ENCODE measurements at regions not wholly inside any gene's neighbourhood (a gene's known extent, or its start where the extent isn't known, plus 50 kb on each side); places are given as distances from the start of the nearest gene placed in this dataset.

GRCh38 chr7:67445728-67446127 lies 449.1 kb downstream of the TYW1 start:
- TF ChIP-seq EZH2 (IDR thresholded peaks at IDR 0.05; ENCODE audit: insufficient read depth, poor library complexity, severe bottlenecking) (no peak), EZH2phosphoT487 (IDR thresholded peaks at IDR 0.05; ENCODE audit: insufficient read depth, low read depth) (no peak)
- in situ Hi-C loops (cut with MboI) = no loop called here

GRCh38 chr7:67447297-67447696 lies 450.7 kb downstream of the TYW1 start:
- TF ChIP-seq EZH2phosphoT487 (IDR thresholded peaks at IDR 0.05; ENCODE audit: insufficient read depth, low read depth) (no peak), EZH2 (IDR thresholded peaks at IDR 0.05; ENCODE audit: insufficient read depth, poor library complexity, severe bottlenecking) (no peak)
- H3K27ac ChIP-seq = no peak overlapping the region
- no peaks in the 10 kb centered on the region for H3K27me3 ChIP-seq (replicated peaks; ENCODE audit: insufficient read depth)
- H3K4me2 ChIP-seq (ENCODE audit: unreplicated experiment) = no peak overlapping the region
- H3K9me2 ChIP-seq (ENCODE audit: insufficient read depth) = no peaks in the 10 kb centered on the region
- no peaks in the 10 kb centered on the region for H3K9me3 ChIP-seq (ENCODE audit: low read depth)
- no peaks in the 10 kb centered on the region for H3F3A ChIP-seq (ENCODE audit: insufficient read depth)
- H3K4me3 ChIP-seq = no peak overlapping the region
- no peak overlapping the region for H3K9ac ChIP-seq
- H2AFZ ChIP-seq = no peak overlapping the region
- H3K4me1 ChIP-seq (ENCODE audit: insufficient read depth) = no peaks in the 10 kb centered on the region
- no peaks in the 10 kb centered on the region for H3K36me3 ChIP-seq (ENCODE audit: low read depth)
- no peaks in the 10 kb centered on the region for H3K79me2 ChIP-seq (ENCODE audit: insufficient read depth)
- in situ Hi-C loops (cut with MboI) = no loop called here
- no peak for DNase-seq
- H4K20me1 ChIP-seq (ENCODE audit: insufficient read depth) = no peaks in the 10 kb centered on the region

More at GRCh38 chr7:67445728-67446127, 449.1 kb downstream of the TYW1 start:
- Histone ChIP-seq H2AFZ (no peak overlapping the region), H3K4me3 (no peak overlapping the region), H3K4me2 (ENCODE audit: unreplicated experiment) (no peak overlapping the region), H3K79me2 (ENCODE audit: insufficient read depth) (no peaks in the 10 kb centered on the region), H3K4me1 (ENCODE audit: insufficient read depth) (no peaks in the 10 kb centered on the region), H3F3A (ENCODE audit: insufficient read depth) (no peaks in the 10 kb centered on the region), H3K9me3 (ENCODE audit: low read depth) (no peaks in the 10 kb centered on the region), H3K9me2 (ENCODE audit: insufficient read depth) (no peaks in the 10 kb centered on the region), H3K27ac (no peak overlapping the region), H3K36me3 (ENCODE audit: low read depth) (no peaks in the 10 kb centered on the region), H3K9ac (no peak overlapping the region), H3K27me3 (replicated peaks; ENCODE audit: insufficient read depth) (no peaks in the 10 kb centered on the region), H4K20me1 (ENCODE audit: insufficient read depth) (no peaks in the 10 kb centered on the region)
- 42 to 45% methylated on average over 4 of the region's 4 CpGs for WGBS, 2 experiments (ENCODE audit: low coverage in 1 of 2, low lambda C conversion rate in 2 of 2, missing lambda C conversion rate in 2 of 2)
- DNase-seq = no peak

GRCh38 chr7:67448271-67448670 lies 451.6 kb downstream of the TYW1 start:
- no peaks in the 10 kb centered on the region for H3K36me3 ChIP-seq (ENCODE audit: low read depth)
- 17 to 25% methylated on average over 1 of the region's 1 CpG for WGBS, 2 experiments (ENCODE audit: low coverage in 1 of 2, low lambda C conversion rate in 2 of 2, missing lambda C conversion rate in 2 of 2)
- in situ Hi-C loops (cut with MboI) = no loop called here
- no peaks in the 10 kb centered on the region for H3K9me2 ChIP-seq (ENCODE audit: insufficient read depth)
- no peaks in the 10 kb centered on the region for H3K27me3 ChIP-seq (replicated peaks; ENCODE audit: insufficient read depth)
- H3K4me1 ChIP-seq (ENCODE audit: insufficient read depth) = no peaks in the 10 kb centered on the region
- H3K9me3 ChIP-seq (ENCODE audit: low read depth) = no peaks in the 10 kb centered on the region
- DNase-seq = no peak
- no peak for TF ChIP-seq EZH2phosphoT487 (IDR thresholded peaks at IDR 0.05; ENCODE audit: insufficient read depth, low read depth)
- no peak for TF ChIP-seq EZH2 (IDR thresholded peaks at IDR 0.05; ENCODE audit: insufficient read depth, poor library complexity, severe bottlenecking)
- no peaks in the 10 kb centered on the region for H3F3A ChIP-seq (ENCODE audit: insufficient read depth)
- H3K79me2 ChIP-seq (ENCODE audit: insufficient read depth) = no peaks in the 10 kb centered on the region
- H3K4me3 ChIP-seq = no peak overlapping the region
- no peak overlapping the region for H3K4me2 ChIP-seq (ENCODE audit: unreplicated experiment)
- H3K27ac ChIP-seq = no peak overlapping the region
- H4K20me1 ChIP-seq (ENCODE audit: insufficient read depth) = no peaks in the 10 kb centered on the region
- H3K9ac ChIP-seq = no peak overlapping the region
- H2AFZ ChIP-seq = no peak overlapping the region

GRCh38 chr7:67450171-67450570 lies 453.5 kb downstream of the TYW1 start:
- H3K4me2 ChIP-seq (ENCODE audit: unreplicated experiment) = no peak overlapping the region
- no peaks in the 10 kb centered on the region for H3K9me2 ChIP-seq (ENCODE audit: insufficient read depth)
- no peaks in the 10 kb centered on the region for H3K79me2 ChIP-seq (ENCODE audit: insufficient read depth)
- DNase-seq = no peak
- H4K20me1 ChIP-seq (ENCODE audit: insufficient read depth) = no peaks in the 10 kb centered on the region
- in situ Hi-C loops (cut with MboI) = no loop called here
- H3K4me3 ChIP-seq = no peak overlapping the region
- no peak overlapping the region for H2AFZ ChIP-seq
- no peaks in the 10 kb centered on the region for H3F3A ChIP-seq (ENCODE audit: insufficient read depth)
- 30 to 34% methylated on average over 3 of the region's 3 CpGs for WGBS, 2 experiments (ENCODE audit: low coverage in 1 of 2, low lambda C conversion rate in 2 of 2, missing lambda C conversion rate in 2 of 2)
- no peaks in the 10 kb centered on the region for H3K9me3 ChIP-seq (ENCODE audit: low read depth)
- H3K36me3 ChIP-seq (ENCODE audit: low read depth) = no peaks in the 10 kb centered on the region
- no peak overlapping the region for H3K27ac ChIP-seq
- no peaks in the 10 kb centered on the region for H3K4me1 ChIP-seq (ENCODE audit: insufficient read depth)
- H3K27me3 ChIP-seq (replicated peaks; ENCODE audit: insufficient read depth) = no peaks in the 10 kb centered on the region
- no peak for TF ChIP-seq EZH2phosphoT487 (IDR thresholded peaks at IDR 0.05; ENCODE audit: insufficient read depth, low read depth)
- TF ChIP-seq EZH2 (IDR thresholded peaks at IDR 0.05; ENCODE audit: insufficient read depth, poor library complexity, severe bottlenecking) = no peak
- no peak overlapping the region for H3K9ac ChIP-seq

GRCh38 chr7:67451306-67451705 lies 454.7 kb downstream of the TYW1 start:
- Histone ChIP-seq H3K9ac (no peak overlapping the region), H2AFZ (no peak overlapping the region), H3K27me3 (replicated peaks; ENCODE audit: insufficient read depth) (no peaks in the 10 kb centered on the region), H3K4me1 (ENCODE audit: insufficient read depth) (no peaks in the 10 kb centered on the region), H3K4me2 (ENCODE audit: unreplicated experiment) (no peak overlapping the region), H3K9me2 (ENCODE audit: insufficient read depth) (no peaks in the 10 kb centered on the region), H3K79me2 (ENCODE audit: insufficient read depth) (no peaks in the 10 kb centered on the region), H3K9me3 (ENCODE audit: low read depth) (no peaks in the 10 kb centered on the region), H3F3A (ENCODE audit: insufficient read depth) (no peaks in the 10 kb centered on the region), H4K20me1 (ENCODE audit: insufficient read depth) (no peaks in the 10 kb centered on the region), H3K27ac (no peak overlapping the region), H3K36me3 (ENCODE audit: low read depth) (no peaks in the 10 kb centered on the region), H3K4me3 (no peak overlapping the region)
- DNase-seq = no peak
- TF ChIP-seq EZH2 (IDR thresholded peaks at IDR 0.05; ENCODE audit: insufficient read depth, poor library complexity, severe bottlenecking) = no peak
- no peak for TF ChIP-seq EZH2phosphoT487 (IDR thresholded peaks at IDR 0.05; ENCODE audit: insufficient read depth, low read depth)
- 21 to 25% methylated on average over 9 of the region's 9 CpGs for WGBS, 2 experiments (ENCODE audit: low coverage in 1 of 2, low lambda C conversion rate in 2 of 2, missing lambda C conversion rate in 2 of 2)
- in situ Hi-C loops (cut with MboI) = no loop called here

Measured in GM23248 (cell line).